PC-9 (cell line): ENCODE measurements at regions not wholly inside any gene's neighbourhood (a gene's known extent, or its start where the extent isn't known, plus 50 kb on each side); places are given as distances from the start of the nearest gene placed in this dataset.

Experiments used
- BruUV-seq: library from RNA; stranded (reverse); fragments of 400-500 nt; replicated peaks from 2 replicates; lab custom pipeline; 2021; lab: Mats Ljungman, UMichigan
- CTCF ChIA-PET: fragments of 300-600 bp; sonication (Branson Sonifier 250); formaldehyde crosslinking; loops from one replicate; lab custom pipeline; 2022; ENCODE audit warnings: antibody characterized with exemption; lab: Charles Lee
- POLR2A ChIA-PET: fragments of 300-600 bp; sonication (Branson Sonifier 250); formaldehyde crosslinking; loops from one replicate; lab custom pipeline; 2022; ENCODE audit warnings: antibody characterized with exemption; ENCODE audit not compliant: unreplicated experiment; lab: Charles Lee
- DNase-seq, 2 experiments: peaks; one replicate each; pipeline versions ENCODE4 v3.0.0 to v3.0.0-alpha.2; 2015 to 2022; ENCODE audit warnings: mixed read lengths in 1 of 2
- H2AFZ ChIP-seq: fragments of 200-600 bp; sonication (generic); 2 replicates; pipeline ENCODE4 v1.8.1; 2017; ENCODE audit warnings: antibody characterized with exemption
- H3F3A ChIP-seq: fragments of 200-600 bp; sonication (generic); 2 replicates; pipeline ENCODE4 v1.8.1; 2017; ENCODE audit warnings: antibody characterized with exemption, mild to moderate bottlenecking, low read depth; ENCODE audit not compliant: insufficient read depth
- H3K27ac ChIP-seq: fragments of 200-600 bp; sonication (generic); 2 replicates; pipeline ENCODE4 v1.6.1; 2016; ENCODE audit warnings: mixed run types
- H3K27me3 ChIP-seq: fragments of 200-600 bp; sonication (generic); 2 replicates; pipeline ENCODE4 v1.6.1; 2016; ENCODE audit warnings: low read depth, mixed run types; ENCODE audit not compliant: insufficient read depth
- H3K36me3 ChIP-seq: fragments of 200-600 bp; sonication (generic); 2 replicates; pipeline ENCODE4 v1.6.1; 2016; ENCODE audit warnings: low read depth, mixed run types
- H3K4me1 ChIP-seq: fragments of 200-600 bp; sonication (generic); replicated peaks from 2 replicates; pipeline ENCODE4 v1.6.1; 2016; ENCODE audit warnings: mixed run types; ENCODE audit not compliant: insufficient read depth
- H3K4me2 ChIP-seq: fragments of 200-600 bp; sonication (generic); 2 replicates; pipeline ENCODE4 v1.6.1; 2017; ENCODE audit warnings: mixed run types
- H3K4me3 ChIP-seq: fragments of 200-600 bp; sonication (generic); 2 replicates; pipeline ENCODE4 v1.6.1; 2016; ENCODE audit warnings: mixed run types
- H3K79me2 ChIP-seq: fragments of 200-600 bp; sonication (generic); 2 replicates; pipeline ENCODE4 v1.6.1; 2017; ENCODE audit warnings: low read depth, mixed run types
- H3K9me2 ChIP-seq: fragments of 200-600 bp; sonication (generic); 2 replicates; pipeline ENCODE4 v1.8.1; 2017; ENCODE audit warnings: mild to moderate bottlenecking; ENCODE audit not compliant: insufficient read depth
- H3K9me3 ChIP-seq: fragments of 200-600 bp; sonication (generic); 2 replicates; pipeline ENCODE4 v1.8.1; 2016; ENCODE audit warnings: low read depth; ENCODE audit not compliant: insufficient read depth
- H4K20me1 ChIP-seq: fragments of 200-600 bp; sonication (generic); 2 replicates; pipeline ENCODE4 v1.8.1; 2017; ENCODE audit not compliant: insufficient read depth
- EZH2 ChIP-seq: fragments of 200-600 bp; sonication (generic); IDR thresholded peaks from 2 replicates; pipeline ENCODE4 v1.8.0; 2017; ENCODE audit warnings: antibody characterized with exemption, low read depth
- intact Hi-C: fragments of 100-400 bp; cut with micrococcal nuclease; formaldehyde crosslinking; loops from one replicate; pipeline ENCODE4 v1.10.0; 2022; ENCODE audit not compliant: unreplicated experiment
- TF ChIP-seq, protein P1 (sequence below): fragments of 200-600 bp; sonication (generic); conservative IDR thresholded peaks from 2 replicates; pipeline ENCODE4 v1.6.1; 2017; ENCODE audit warnings: mixed run types, antibody characterized with exemption, mild to moderate bottlenecking, moderate library complexity

DNA sequence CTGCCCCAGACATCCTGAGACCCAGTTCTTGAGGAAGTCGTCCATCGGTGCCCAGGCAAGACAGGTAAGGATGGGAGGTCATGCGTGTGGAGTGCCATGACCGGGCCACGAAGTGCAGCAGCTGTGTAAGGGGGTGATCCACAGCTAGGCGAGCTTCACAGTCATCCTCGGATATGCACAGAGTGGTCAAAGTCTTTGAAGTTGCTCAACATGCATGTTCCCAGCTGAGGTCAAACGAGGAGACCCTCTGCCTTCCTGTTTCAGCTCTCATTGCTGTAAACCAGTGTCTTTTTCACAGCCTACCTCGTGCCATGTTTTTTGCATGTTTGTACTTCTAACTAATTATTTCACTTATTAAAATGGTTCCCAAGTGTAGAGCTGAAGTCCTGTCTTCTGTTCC, 109.9 kb upstream of the TBL1X start:
- peaks cover 18% of the 10 kb centered on the region for H3K4me1 ChIP-seq
- no peak overlapping the region for H3K4me2 ChIP-seq
- H3K4me3 ChIP-seq: no peak overlapping the region
- H3K27me3 ChIP-seq: no peaks in the 10 kb centered on the region
- H3K36me3 ChIP-seq: no peaks in the 10 kb centered on the region
- no peak for DNase-seq
- no peak overlapping the region for H2AFZ ChIP-seq
- H3K9me3 ChIP-seq: no peaks in the 10 kb centered on the region
- intact Hi-C loops: no loop called here
- H3K9me2 ChIP-seq: no peaks in the 10 kb centered on the region
- no peaks in the 10 kb centered on the region for H4K20me1 ChIP-seq
- POLR2A ChIA-PET: no interaction called here
- no peaks in the 10 kb centered on the region for H3K79me2 ChIP-seq
- BruUV-seq: no TSS peak
- H3K27ac ChIP-seq: no peak overlapping the region
- peaks cover 17% of the 10 kb centered on the region for H3F3A ChIP-seq
- CTCF ChIA-PET: no interaction called here
- TF ChIP-seq EZH2: no peak

DNA sequence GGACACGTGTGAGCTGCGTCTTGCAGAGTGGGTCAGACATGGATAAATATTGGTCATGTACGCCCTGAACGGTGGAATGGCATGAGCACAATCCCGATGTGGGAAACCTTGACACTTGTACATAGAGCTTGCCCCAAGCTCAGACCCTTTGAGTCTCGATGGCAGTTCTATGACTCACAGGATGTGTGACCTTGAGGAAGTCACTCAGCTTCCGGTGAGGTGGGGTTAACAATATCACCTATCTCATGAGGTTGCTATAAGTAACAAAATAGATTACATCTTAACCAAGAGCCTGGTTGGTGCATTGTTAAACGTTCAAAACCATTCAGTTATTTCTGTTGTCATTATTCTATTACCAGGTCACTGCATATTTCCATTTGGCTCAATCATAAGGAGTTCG, 109.1 kb upstream of the TBL1X start:
- no peak overlapping the region for H3K4me3 ChIP-seq
- no peaks in the 10 kb centered on the region for H4K20me1 ChIP-seq
- DNase-seq: no peak
- H3K4me2 ChIP-seq: no peak overlapping the region
- ChIA-PET CTCF (no interaction called here), POLR2A (no interaction called here)
- H3F3A ChIP-seq: peaks cover 17% of the 10 kb centered on the region
- no peaks in the 10 kb centered on the region for H3K9me3 ChIP-seq
- intact Hi-C loops: no loop called here
- H3K36me3 ChIP-seq: no peaks in the 10 kb centered on the region
- no peaks in the 10 kb centered on the region for H3K9me2 ChIP-seq
- no TSS peak for BruUV-seq
- H3K27ac ChIP-seq: no peak overlapping the region
- TF ChIP-seq, protein P1, sequence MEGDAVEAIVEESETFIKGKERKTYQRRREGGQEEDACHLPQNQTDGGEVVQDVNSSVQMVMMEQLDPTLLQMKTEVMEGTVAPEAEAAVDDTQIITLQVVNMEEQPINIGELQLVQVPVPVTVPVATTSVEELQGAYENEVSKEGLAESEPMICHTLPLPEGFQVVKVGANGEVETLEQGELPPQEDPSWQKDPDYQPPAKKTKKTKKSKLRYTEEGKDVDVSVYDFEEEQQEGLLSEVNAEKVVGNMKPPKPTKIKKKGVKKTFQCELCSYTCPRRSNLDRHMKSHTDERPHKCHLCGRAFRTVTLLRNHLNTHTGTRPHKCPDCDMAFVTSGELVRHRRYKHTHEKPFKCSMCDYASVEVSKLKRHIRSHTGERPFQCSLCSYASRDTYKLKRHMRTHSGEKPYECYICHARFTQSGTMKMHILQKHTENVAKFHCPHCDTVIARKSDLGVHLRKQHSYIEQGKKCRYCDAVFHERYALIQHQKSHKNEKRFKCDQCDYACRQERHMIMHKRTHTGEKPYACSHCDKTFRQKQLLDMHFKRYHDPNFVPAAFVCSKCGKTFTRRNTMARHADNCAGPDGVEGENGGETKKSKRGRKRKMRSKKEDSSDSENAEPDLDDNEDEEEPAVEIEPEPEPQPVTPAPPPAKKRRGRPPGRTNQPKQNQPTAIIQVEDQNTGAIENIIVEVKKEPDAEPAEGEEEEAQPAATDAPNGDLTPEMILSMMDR: no peak
- TF ChIP-seq EZH2: no peak
- peaks cover 16% of the 10 kb centered on the region for H3K4me1 ChIP-seq
- no peaks in the 10 kb centered on the region for H3K27me3 ChIP-seq
- H2AFZ ChIP-seq: no peak overlapping the region
- no peaks in the 10 kb centered on the region for H3K79me2 ChIP-seq

DNA sequence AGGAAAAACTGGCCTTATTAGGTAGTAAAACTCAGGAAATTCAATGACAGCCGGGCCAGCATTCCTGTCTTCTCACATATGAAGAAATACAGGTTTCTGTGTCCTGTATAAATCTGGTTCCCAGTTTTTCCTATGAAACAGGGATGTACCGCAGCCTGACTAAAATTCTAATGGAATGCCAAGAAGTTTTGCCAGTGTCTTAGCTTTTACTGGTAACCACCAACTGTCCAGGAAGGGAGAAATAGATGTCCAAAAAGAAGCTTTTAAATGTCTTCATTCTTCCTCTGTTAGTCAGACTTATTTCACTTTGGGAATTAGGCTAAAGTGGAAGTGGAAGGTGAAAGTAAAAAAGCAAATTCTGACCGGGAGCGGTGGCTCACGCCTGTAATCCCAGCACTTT, 108.0 kb upstream of the TBL1X start:
- no peak for DNase-seq
- no peaks in the 10 kb centered on the region for H3K9me2 ChIP-seq
- H3K4me2 ChIP-seq: no peak overlapping the region
- peaks cover 17% of the 10 kb centered on the region for H3F3A ChIP-seq
- CTCF ChIA-PET: no interaction called here
- POLR2A ChIA-PET: no interaction called here
- no TSS peak for BruUV-seq
- H3K4me1 ChIP-seq: peaks cover 16% of the 10 kb centered on the region
- H3K27me3 ChIP-seq: no peaks in the 10 kb centered on the region
- H3K4me3 ChIP-seq: no peak overlapping the region
- no peaks in the 10 kb centered on the region for H3K79me2 ChIP-seq
- TF ChIP-seq EZH2: no peak
- TF ChIP-seq, protein P1: no peak
- H4K20me1 ChIP-seq: no peaks in the 10 kb centered on the region
- intact Hi-C loops: no loop called here
- H2AFZ ChIP-seq: no peak overlapping the region
- no peaks in the 10 kb centered on the region for H3K36me3 ChIP-seq
- no peak overlapping the region for H3K27ac ChIP-seq
- H3K9me3 ChIP-seq: no peaks in the 10 kb centered on the region

DNA sequence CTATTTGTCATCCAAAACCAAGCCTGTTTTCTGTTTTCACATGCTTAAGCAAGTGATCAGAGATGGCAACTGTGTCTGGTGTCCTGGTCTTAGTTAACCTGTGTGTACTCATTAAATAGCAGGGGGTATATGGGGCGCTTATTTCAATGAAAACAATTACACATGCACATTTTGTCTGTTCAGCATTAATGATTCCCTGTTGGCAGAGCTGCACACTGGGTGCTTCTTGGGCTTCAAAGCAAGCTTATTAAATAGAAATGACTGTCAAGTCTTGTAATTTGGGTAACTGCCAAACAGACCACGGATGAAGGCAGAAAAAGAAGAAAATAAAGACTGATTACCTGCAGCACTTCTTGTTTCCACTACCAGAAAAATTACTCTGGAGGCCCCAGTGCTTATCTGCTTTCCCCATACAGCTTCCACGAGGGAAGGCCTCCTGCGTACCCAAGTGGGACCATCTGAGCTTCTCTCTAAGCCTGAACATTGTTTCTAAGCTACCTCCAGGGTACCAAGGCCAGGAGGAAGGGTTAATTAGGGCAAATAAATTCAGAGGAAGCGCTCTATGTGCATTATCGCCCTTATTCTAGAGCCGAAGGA, 107.2 kb upstream of the TBL1X start:
- BruUV-seq: no TSS peak
- no peaks in the 10 kb centered on the region for H3K36me3 ChIP-seq
- DNase-seq: no peak
- TF ChIP-seq, protein P1: no peak
- TF ChIP-seq EZH2: no peak
- POLR2A ChIA-PET: no interaction called here
- no peaks in the 10 kb centered on the region for H3K9me3 ChIP-seq
- intact Hi-C loops: no loop called here
- H3K9me2 ChIP-seq: no peaks in the 10 kb centered on the region
- no peaks in the 10 kb centered on the region for H3K27me3 ChIP-seq
- H3K79me2 ChIP-seq: no peaks in the 10 kb centered on the region
- H3K27ac ChIP-seq: no peak overlapping the region
- H4K20me1 ChIP-seq: no peaks in the 10 kb centered on the region
- no peak overlapping the region for H3K4me3 ChIP-seq
- CTCF ChIA-PET: no interaction called here
- H2AFZ ChIP-seq: no peak overlapping the region
- no peak overlapping the region for H3K4me2 ChIP-seq
- peaks cover 10% of the 10 kb centered on the region for H3F3A ChIP-seq
- H3K4me1 ChIP-seq: peaks cover 10% of the 10 kb centered on the region
